Omental fat pad (tissue), 3 donors: ENCODE measurements at regions not wholly inside any gene's neighbourhood (a gene's known extent, or its start where the extent isn't known, plus 50 kb on each side); places are given as distances from the start of the nearest gene placed in this dataset.

ENCODE experiments used
- ATAC-seq: fragments of 150-250 bp; one replicate; pipeline ENCODE4 v1.9.1; 2016; ENCODE audit warnings: mild to moderate bottlenecking, moderate library complexity; ENCODE audit not compliant: low FRiP score
- DNase-seq: peaks from one replicate; pipeline ENCODE4 v3.0.0-alpha.2; 2019; ENCODE audit warnings: low spot score
- CTCF ChIP-seq, 3 donors: fragments of 450-650 bp; IDR thresholded peaks; one replicate each; pipeline ENCODE4 v1.5.1; 2016 to 2017; ENCODE audit warnings: antibody characterized with exemption in 3 of 3, mild to moderate bottlenecking in 3 of 3, moderate library complexity in 2 of 3

GRCh38 chr11:79950172-79950571 is 509.3 kb upstream of the TENM4 start:
- no peak for DNase-seq
- TF ChIP-seq CTCF (IDR thresholded peaks at IDR 0.05), result no peak
- no peak for ATAC-seq

GRCh38 chr11:79949574-79949973 is 508.7 kb upstream of the TENM4 start:
- DNase-seq (no peak), ATAC-seq (no peak)
- TF ChIP-seq CTCF (IDR thresholded peaks at IDR 0.05), result no peak

- no peak for TF ChIP-seq CTCF (IDR thresholded peaks at IDR 0.05)
- ATAC-seq (no peak), DNase-seq (no peak)
Observed at GRCh38 chr11:79942646-79943045, 501.8 kb upstream of the TENM4 start.

GRCh38 chr11:79942090-79942489 is 501.3 kb upstream of the TENM4 start:
- DNase-seq (no peak), ATAC-seq (no peak)
- TF ChIP-seq CTCF (IDR thresholded peaks at IDR 0.05), result no peak

GRCh38 chr11:79940974-79941735 is 500.3 kb upstream of the TENM4 start:
- DNase-seq (no peak), ATAC-seq (no peak)
- no peak for TF ChIP-seq CTCF (IDR thresholded peaks at IDR 0.05)

- no peak for ATAC-seq
- no peak for DNase-seq
- no peak for TF ChIP-seq CTCF (IDR thresholded peaks at IDR 0.05)
Observed at GRCh38 chr11:79940165-79940564, 499.3 kb upstream of the TENM4 start.

GRCh38 chr11:79939111-79939510 is 498.3 kb upstream of the TENM4 start:
- no peak for ATAC-seq
- DNase-seq, result no peak
- TF ChIP-seq CTCF (IDR thresholded peaks at IDR 0.05), result no peak
